Common myeloid progenitor, CD34-positive (primary cell): ENCODE measurements at regions not wholly inside any gene's neighbourhood (a gene's known extent, or its start where the extent isn't known, plus 50 kb on each side); places are given as distances from the start of the nearest gene placed in this dataset.

Experiments used
- CTCF ChIA-PET: fragments of 350-600 bp; sonication (Branson Sonifier 250); formaldehyde crosslinking; loops from one replicate; lab custom pipeline; 2021; ENCODE audit warnings: antibody characterized with exemption; lab: Charles Lee
- POLR2A ChIA-PET: fragments of 350-600 bp; sonication (Branson Sonifier 250); formaldehyde crosslinking; loops from one replicate; lab custom pipeline; 2021; ENCODE audit warnings: antibody characterized with exemption; lab: Charles Lee
- DNase-seq, 3 donors: peaks; one replicate each; pipeline versions ENCODE4 v3.0.0 to v3.0.0-alpha.2; 2013
- H3K27ac ChIP-seq, 2 experiments: 1 replicate in 1 of 2; 2 replicates in 1 of 2; pipeline ENCODE4 v1.7.0; 2013; ENCODE audit warnings: inconsistent platforms in 2 of 2, low read length in 2 of 2, mild to moderate bottlenecking in 2 of 2, low read depth in 1 of 2, moderate library complexity in 1 of 2; ENCODE audit not compliant: severe bottlenecking in 2 of 2, insufficient read depth in 1 of 2, poor library complexity in 1 of 2
- H3K27me3 ChIP-seq, 5 experiments: replicated peaks in 2 of 5; 1 replicate in 3 of 5; 2 replicates in 2 of 5; pipeline versions ENCODE4 v1.6.1 to v1.7.0; 2013; ENCODE audit warnings: low read length in 4 of 5, mild to moderate bottlenecking in 2 of 5, moderate library complexity in 2 of 5, inconsistent platforms in 1 of 5; ENCODE audit not compliant: insufficient read depth in 5 of 5, control insufficient read depth in 4 of 5
- H3K36me3 ChIP-seq, 4 experiments: 1 replicate in 2 of 4; 2 replicates in 2 of 4; pipeline versions ENCODE4 v1.6.1 to v1.7.0; 2013; ENCODE audit warnings: low read length in 3 of 4, control low read depth in 1 of 4, mild to moderate bottlenecking in 1 of 4; ENCODE audit not compliant: control insufficient read depth in 4 of 4, insufficient read depth in 4 of 4
- H3K4me1 ChIP-seq, 4 experiments: 1 replicate in 3 of 4; 2 replicates in 1 of 4; pipeline versions ENCODE4 v1.6.1 to v1.7.1; 2013; ENCODE audit warnings: low read length in 3 of 4, mild to moderate bottlenecking in 3 of 4, control low read depth in 1 of 4, inconsistent platforms in 1 of 4, moderate library complexity in 1 of 4; ENCODE audit not compliant: control insufficient read depth in 4 of 4, insufficient read depth in 4 of 4; ENCODE audit errors: control extremely low read depth in 1 of 4
- H3K4me3 ChIP-seq, 7 experiments: 1 replicate in 4 of 7; 2 replicates in 3 of 7; pipeline versions ENCODE4 v1.5.1 to v1.7.0; 2013; ENCODE audit warnings: mild to moderate bottlenecking in 7 of 7, low read length in 6 of 7, moderate library complexity in 6 of 7, inconsistent platforms in 2 of 7, low read depth in 2 of 7, control low read depth in 1 of 7; ENCODE audit not compliant: insufficient read depth in 4 of 7, control insufficient read depth in 1 of 7; ENCODE audit errors: extremely low read depth in 1 of 7
- H3K9me3 ChIP-seq, 5 experiments: 1 replicate in 4 of 5; 2 replicates in 1 of 5; pipeline versions ENCODE4 v1.6.1 to v1.7.1; 2013; ENCODE audit warnings: low read length in 4 of 5, mild to moderate bottlenecking in 2 of 5, inconsistent platforms in 1 of 5, low read depth in 1 of 5, moderate library complexity in 1 of 5; ENCODE audit not compliant: control insufficient read depth in 4 of 5, insufficient read depth in 2 of 5; ENCODE audit errors: control extremely low read depth in 1 of 5
- WGBS: methylation state at CpG from one replicate; pipeline ENCODE4 v1.1.5; 2013; ENCODE audit not compliant: insufficient coverage; 5-methylcytosine and 5-hydroxymethylcytosine counted together

GRCh38 chr18:24846138-24846537, 385.7 kb downstream of the HRH4 start:
- DNase-seq = peak in 2 of 3 donors; percentile 25 to 44
- H3K4me3 ChIP-seq = no peak overlapping the region
- peaks cover 0 to 6% (median 0%) of the 10 kb centered on the region in 4 experiments for H3K4me1 ChIP-seq
- H3K9me3 ChIP-seq = no peaks in the 10 kb centered on the region
- no peak overlapping the region for H3K27ac ChIP-seq
- ChIA-PET CTCF (interaction anchor here (1.1 kb wide), 1 partner anchor 25 kb away, joined by 3 read pairs; no protein-coding TSS in a partner anchor), POLR2A (no interaction called here)
- no peaks in the 10 kb centered on the region for H3K27me3 ChIP-seq
- H3K36me3 ChIP-seq = no peaks in the 10 kb centered on the region
- 40% methylated on average over 2 of the region's 2 CpGs for WGBS

- ChIA-PET POLR2A (no interaction called here), CTCF (no interaction called here)
- Histone ChIP-seq H3K4me3 (no peak overlapping the region), H3K27ac (no peak overlapping the region), H3K9me3 (no peaks in the 10 kb centered on the region), H3K4me1 (peaks cover 0 to 6% (median 0%) of the 10 kb centered on the region in 4 experiments), H3K36me3 (no peaks in the 10 kb centered on the region), H3K27me3 (no peaks in the 10 kb centered on the region)
- no peak for DNase-seq
- WGBS = 99% methylated on average over 6 of the region's 7 CpGs
Measured at GRCh38 chr18:24850532-24850931, 390.1 kb downstream of the HRH4 start.

- WGBS = 94% methylated on average over 4 of the region's 4 CpGs
- no peaks in the 10 kb centered on the region for H3K4me1 ChIP-seq
- no peak for DNase-seq
- no peaks in the 10 kb centered on the region for H3K9me3 ChIP-seq
- H3K27me3 ChIP-seq = no peaks in the 10 kb centered on the region
- ChIA-PET CTCF (interaction anchor here (0.6 kb wide), 1 partner anchor 346 kb away, joined by 3 read pairs; no protein-coding TSS in a partner anchor), POLR2A (no interaction called here)
- no peaks in the 10 kb centered on the region for H3K36me3 ChIP-seq
- no peak overlapping the region for H3K27ac ChIP-seq
- no peak overlapping the region for H3K4me3 ChIP-seq
Measured at GRCh38 chr18:24853076-24853475, 392.6 kb downstream of the HRH4 start.

- Histone ChIP-seq H3K4me1 (no peaks in the 10 kb centered on the region), H3K27ac (no peak overlapping the region), H3K9me3 (no peaks in the 10 kb centered on the region), H3K27me3 (peaks cover 0 to 2% (median 0%) of the 10 kb centered on the region in 5 experiments), H3K4me3 (no peak overlapping the region), H3K36me3 (no peaks in the 10 kb centered on the region)
- DNase-seq = no peak
- WGBS = 80% methylated on average over 4 of the region's 10 CpGs
- ChIA-PET POLR2A (no interaction called here), CTCF (no interaction called here)
Measured at GRCh38 chr18:24860978-24861680, 400.7 kb downstream of the HRH4 start.

- DNase-seq = no peak
- H3K4me3 ChIP-seq = no peak overlapping the region
- ChIA-PET POLR2A (no interaction called here), CTCF (no interaction called here)
- H3K4me1 ChIP-seq = no peaks in the 10 kb centered on the region
- H3K27ac ChIP-seq = no peak overlapping the region
- no peaks in the 10 kb centered on the region for H3K36me3 ChIP-seq
- H3K27me3 ChIP-seq = peaks cover 0 to 2% (median 0%) of the 10 kb centered on the region in 5 experiments
- 94% methylated on average over 12 of the region's 18 CpGs for WGBS
- no peaks in the 10 kb centered on the region for H3K9me3 ChIP-seq
Measured at GRCh38 chr18:24862201-24862816, 401.9 kb downstream of the HRH4 start.

GRCh38 chr18:24868311-24868710, 407.9 kb downstream of the HRH4 start:
- Histone ChIP-seq H3K4me3 (no peak overlapping the region), H3K27ac (no peak overlapping the region), H3K36me3 (no peaks in the 10 kb centered on the region), H3K4me1 (no peaks in the 10 kb centered on the region), H3K27me3 (no peaks in the 10 kb centered on the region), H3K9me3 (no peaks in the 10 kb centered on the region)
- no CpG with 5 or more reads among the region's 3 CpGs for WGBS
- DNase-seq = no peak
- ChIA-PET POLR2A (no interaction called here), CTCF (interaction anchor here (0.8 kb wide), 1 partner anchor 9 kb away, joined by 3 read pairs; no protein-coding TSS in a partner anchor)

GRCh38 chr18:24868760-24869237, 408.4 kb downstream of the HRH4 start:
- Histone ChIP-seq H3K4me3 (no peak overlapping the region), H3K4me1 (no peaks in the 10 kb centered on the region), H3K36me3 (no peaks in the 10 kb centered on the region), H3K27ac (no peak overlapping the region), H3K9me3 (no peaks in the 10 kb centered on the region), H3K27me3 (no peaks in the 10 kb centered on the region)
- WGBS = no CpG with 5 or more reads among the region's 4 CpGs
- no peak for DNase-seq
- POLR2A ChIA-PET = no interaction called here
- CTCF ChIA-PET = no interaction called here
